Dendritic cell treated with granulocyte-macrophage colony-stimulating factor and Interleukin-4, amounts not matched to agents 40 ng/mL and 50 ng/mL, for 4 days (primary cell): ENCODE measurements at regions not wholly inside any gene's neighbourhood (a gene's known extent, or its start where the extent isn't known, plus 50 kb on each side); places are given as distances from the start of the nearest gene placed in this dataset.

Experiments
- H3K27ac Mint-ChIP-seq: one replicate; pipeline ENCODE4 v1.8.0; 2022; ENCODE audit warnings: mild to moderate bottlenecking, mixed read lengths
- H3K27me3 Mint-ChIP-seq: one replicate; pipeline ENCODE4 v1.8.0; 2022; ENCODE audit warnings: mild to moderate bottlenecking, mixed read lengths
- H3K36me3 Mint-ChIP-seq: one replicate; pipeline ENCODE4 v1.8.0; 2022; ENCODE audit warnings: low read depth, mixed read lengths
- H3K4me1 Mint-ChIP-seq: one replicate; pipeline ENCODE4 v1.8.0; 2022; ENCODE audit warnings: low read depth, mixed read lengths
- H3K4me3 Mint-ChIP-seq: one replicate; pipeline ENCODE4 v1.8.0; 2022; ENCODE audit warnings: mild to moderate bottlenecking, moderate library complexity, mixed read lengths
- H3K9me3 Mint-ChIP-seq: one replicate; pipeline ENCODE4 v1.8.0; 2022; ENCODE audit warnings: mixed read lengths
- intact Hi-C: fragments of 100-400 bp; cut with micrococcal nuclease; formaldehyde crosslinking; loops from one replicate; pipeline ENCODE4 v1.15.0; 2022

- no peaks in the 10 kb centered on the region for H3K27me3 Mint-ChIP-seq
- no peak overlapping the region for H3K27ac Mint-ChIP-seq
- H3K9me3 Mint-ChIP-seq, result peaks cover 27% of the 10 kb centered on the region
- no peaks in the 10 kb centered on the region for H3K36me3 Mint-ChIP-seq
- H3K4me3 Mint-ChIP-seq, result no peak overlapping the region
- H3K4me1 Mint-ChIP-seq, result no peaks in the 10 kb centered on the region
- intact Hi-C loops, result no loop called here
Measured at GRCh38 chr3:82276992-82277391, 515.5 kb upstream of the GBE1 start.

DNA sequence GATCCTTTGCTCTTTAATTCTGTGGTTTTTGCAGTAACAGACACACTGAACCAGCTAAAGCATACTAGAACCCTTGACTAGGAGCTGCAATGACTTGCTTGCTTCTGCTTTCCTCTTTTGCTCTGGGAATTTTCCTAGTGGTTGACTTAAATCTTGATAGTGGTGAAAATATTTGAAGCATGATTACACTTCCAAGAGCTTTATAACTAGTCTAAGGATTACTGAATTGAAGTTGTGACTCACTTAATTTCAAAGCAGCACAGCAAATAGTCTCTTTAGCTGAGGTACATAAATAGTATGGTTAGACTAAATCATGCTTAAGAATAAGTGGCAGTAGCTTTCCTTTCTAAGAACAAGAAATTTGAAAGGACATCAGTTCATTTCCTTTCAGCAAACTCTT is 513.5 kb upstream of the GBE1 start:
- no peak overlapping the region for H3K4me3 Mint-ChIP-seq
- H3K36me3 Mint-ChIP-seq, result no peaks in the 10 kb centered on the region
- intact Hi-C loops, result no loop called here
- H3K27ac Mint-ChIP-seq, result no peak overlapping the region
- H3K4me1 Mint-ChIP-seq, result no peaks in the 10 kb centered on the region
- peaks cover 48% of the 10 kb centered on the region for H3K9me3 Mint-ChIP-seq
- no peaks in the 10 kb centered on the region for H3K27me3 Mint-ChIP-seq

GRCh38 chr3:82265747-82266146 is 504.3 kb upstream of the GBE1 start:
- Mint-ChIP-seq H3K4me3 (no peak overlapping the region), H3K27me3 (no peaks in the 10 kb centered on the region), H3K27ac (no peak overlapping the region), H3K9me3 (peaks cover 40% of the 10 kb centered on the region), H3K4me1 (no peaks in the 10 kb centered on the region), H3K36me3 (no peaks in the 10 kb centered on the region)
- intact Hi-C loops, result no loop called here

DNA sequence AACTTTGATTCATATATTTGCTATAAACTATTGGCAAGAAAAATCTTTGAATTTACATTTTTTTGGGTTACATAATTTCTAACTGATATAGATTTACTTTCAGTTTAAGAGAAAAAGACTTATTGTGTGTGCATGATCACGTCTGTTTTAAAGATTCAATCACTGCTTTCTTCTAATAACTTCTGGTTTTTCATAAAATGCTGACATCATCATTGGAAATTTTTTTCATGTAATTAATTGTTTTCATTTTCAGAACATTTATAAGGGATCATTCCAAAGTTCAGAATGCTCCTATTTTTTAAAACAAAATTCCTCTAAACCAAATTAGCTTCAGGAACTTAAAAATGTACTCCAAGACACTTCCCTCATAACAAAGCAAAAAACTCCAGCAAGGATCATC is 500.7 kb upstream of the GBE1 start:
- Mint-ChIP-seq H3K27ac (no peak overlapping the region), H3K27me3 (no peaks in the 10 kb centered on the region), H3K9me3 (peaks cover 11% of the 10 kb centered on the region), H3K4me1 (no peaks in the 10 kb centered on the region), H3K4me3 (no peak overlapping the region), H3K36me3 (no peaks in the 10 kb centered on the region)
- intact Hi-C loops, result no loop called here

DNA sequence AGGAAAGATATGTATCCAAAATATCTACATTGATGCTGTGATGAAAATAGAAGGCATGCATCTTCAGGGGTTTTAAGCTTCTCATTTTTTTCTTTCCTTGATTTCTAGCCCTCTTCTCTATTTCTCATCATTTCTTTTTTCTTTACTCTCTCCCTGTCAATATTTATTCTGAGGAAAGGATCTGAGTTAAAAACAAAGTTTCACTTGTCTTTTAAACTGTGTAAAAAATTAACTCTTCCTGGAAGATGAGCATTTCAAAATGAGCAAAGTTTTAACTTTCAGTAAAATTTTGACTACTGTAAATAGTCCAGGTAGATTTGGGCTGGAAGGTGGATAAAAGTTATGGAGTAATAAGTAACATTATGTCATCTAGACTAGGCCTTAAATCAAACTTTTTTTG is 500.2 kb upstream of the GBE1 start:
- Mint-ChIP-seq H3K4me3 (no peak overlapping the region), H3K9me3 (peaks cover 11% of the 10 kb centered on the region), H3K4me1 (no peaks in the 10 kb centered on the region), H3K27me3 (no peaks in the 10 kb centered on the region), H3K27ac (no peak overlapping the region), H3K36me3 (no peaks in the 10 kb centered on the region)
- intact Hi-C loops, result no loop called here

DNA sequence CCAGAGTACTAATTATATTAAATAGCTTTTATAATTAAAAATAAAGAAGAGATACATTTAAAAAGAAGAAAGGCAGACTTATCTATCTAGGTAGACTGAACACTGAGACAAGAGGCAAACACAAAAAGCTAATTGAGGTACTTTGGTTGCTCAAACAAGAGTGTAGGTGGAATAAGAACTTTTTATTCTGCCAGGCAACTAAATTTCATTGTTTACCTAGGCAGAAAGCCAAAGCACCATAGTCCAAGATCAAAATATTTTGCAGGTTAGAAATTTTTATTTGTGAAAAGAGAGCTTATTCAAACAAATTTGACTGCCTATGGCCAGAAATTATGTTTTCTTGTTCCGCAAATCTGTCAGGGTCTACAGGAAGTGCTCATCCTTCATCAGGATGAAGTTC is 499.6 kb upstream of the GBE1 start:
- no peaks in the 10 kb centered on the region for H3K27me3 Mint-ChIP-seq
- H3K4me3 Mint-ChIP-seq, result no peak overlapping the region
- H3K9me3 Mint-ChIP-seq, result peaks cover 11% of the 10 kb centered on the region
- intact Hi-C loops, result no loop called here
- no peaks in the 10 kb centered on the region for H3K4me1 Mint-ChIP-seq
- no peak overlapping the region for H3K27ac Mint-ChIP-seq
- H3K36me3 Mint-ChIP-seq, result no peaks in the 10 kb centered on the region

- Mint-ChIP-seq H3K4me1 (no peaks in the 10 kb centered on the region), H3K27me3 (no peaks in the 10 kb centered on the region), H3K36me3 (no peaks in the 10 kb centered on the region), H3K4me3 (no peak overlapping the region), H3K27ac (no peak overlapping the region), H3K9me3 (peaks cover 11% of the 10 kb centered on the region)
- intact Hi-C loops, result no loop called here
Measured at GRCh38 chr3:82259994-82260393, 498.5 kb upstream of the GBE1 start.

DNA sequence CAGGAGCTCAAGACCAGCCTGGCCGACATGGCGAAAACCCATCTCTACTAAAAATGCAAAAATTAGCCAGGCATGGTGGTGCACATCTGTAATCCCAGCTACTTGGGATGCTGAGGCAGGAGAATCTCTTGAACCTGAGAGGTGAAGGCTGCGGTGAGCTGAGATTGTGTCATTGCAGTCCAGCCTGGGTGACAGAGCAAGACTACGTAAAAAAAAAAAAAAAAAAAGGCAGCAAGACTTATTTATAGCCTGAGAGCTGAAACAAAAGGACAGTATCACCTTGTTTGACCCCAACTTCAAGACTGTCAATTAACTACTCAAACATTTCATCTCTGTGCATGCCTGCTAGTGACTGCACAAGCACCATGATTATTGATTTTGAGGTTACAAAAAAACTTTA is 478.9 kb upstream of the GBE1 start:
- Mint-ChIP-seq H3K4me1 (no peaks in the 10 kb centered on the region), H3K4me3 (no peak overlapping the region), H3K27ac (no peak overlapping the region), H3K36me3 (no peaks in the 10 kb centered on the region), H3K27me3 (no peaks in the 10 kb centered on the region), H3K9me3 (no peaks in the 10 kb centered on the region)
- intact Hi-C loops, result no loop called here

DNA sequence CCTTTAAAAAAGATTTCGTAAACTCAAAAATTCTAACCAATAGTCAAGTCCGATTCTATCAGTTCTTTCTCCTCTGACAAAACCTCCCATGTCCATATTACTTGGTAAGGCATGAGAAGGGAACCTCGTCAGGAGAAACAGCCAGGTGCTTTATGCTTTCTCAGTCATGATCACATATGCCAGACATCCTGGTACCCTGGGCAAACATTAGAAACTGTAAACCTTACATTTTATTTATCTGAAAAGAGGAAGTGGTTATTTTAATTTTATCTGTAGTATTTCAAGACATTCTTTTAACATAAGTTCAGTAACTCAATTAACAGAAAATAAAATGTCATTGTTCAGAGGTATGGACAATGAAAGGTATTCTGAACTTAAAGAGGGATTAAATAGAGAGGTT is 474.8 kb upstream of the GBE1 start:
- H3K36me3 Mint-ChIP-seq, result no peaks in the 10 kb centered on the region

GRCh38 chr3:82229397-82229796 is 468.0 kb upstream of the GBE1 start:
- Mint-ChIP-seq H3K27me3 (no peaks in the 10 kb centered on the region), H3K4me3 (no peak overlapping the region), H3K9me3 (peaks cover 14% of the 10 kb centered on the region), H3K27ac (no peak overlapping the region), H3K4me1 (no peaks in the 10 kb centered on the region), H3K36me3 (no peaks in the 10 kb centered on the region)
- intact Hi-C loops, result no loop called here

More for the DNA sequence above, 474.8 kb upstream of the GBE1 start:
- Mint-ChIP-seq H3K27ac (no peak overlapping the region), H3K27me3 (no peaks in the 10 kb centered on the region), H3K4me1 (no peaks in the 10 kb centered on the region), H3K9me3 (no peaks in the 10 kb centered on the region), H3K4me3 (no peak overlapping the region)
- intact Hi-C loops, result no loop called here

DNA sequence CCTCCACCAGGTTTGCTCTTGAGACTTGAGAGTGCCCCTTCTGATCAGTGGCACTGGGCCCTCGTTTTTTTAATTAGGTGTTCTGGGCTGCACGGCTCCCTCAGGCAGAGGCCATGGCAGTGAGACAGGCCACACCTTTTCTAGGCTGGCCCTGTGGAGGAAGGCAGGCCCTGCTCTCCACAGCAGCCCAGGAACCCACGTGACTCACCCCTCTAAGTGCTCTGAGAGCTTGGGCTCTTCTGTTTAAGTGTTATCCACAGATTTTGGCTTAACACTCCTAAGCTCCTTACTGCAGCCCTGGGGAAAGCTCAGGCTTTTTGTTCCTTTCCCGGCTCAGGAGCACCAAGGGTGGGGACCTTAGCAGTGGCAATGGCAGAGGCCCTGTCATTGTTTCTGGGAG is 463.2 kb upstream of the GBE1 start:
- H3K27ac Mint-ChIP-seq, result no peak overlapping the region
- no peaks in the 10 kb centered on the region for H3K27me3 Mint-ChIP-seq
- peaks cover 37% of the 10 kb centered on the region for H3K9me3 Mint-ChIP-seq
- H3K36me3 Mint-ChIP-seq, result no peaks in the 10 kb centered on the region
- intact Hi-C loops, result no loop called here
- H3K4me3 Mint-ChIP-seq, result no peak overlapping the region
- H3K4me1 Mint-ChIP-seq, result no peaks in the 10 kb centered on the region

GRCh38 chr3:82222401-82222800 is 461.0 kb upstream of the GBE1 start:
- intact Hi-C loops, result no loop called here

DNA sequence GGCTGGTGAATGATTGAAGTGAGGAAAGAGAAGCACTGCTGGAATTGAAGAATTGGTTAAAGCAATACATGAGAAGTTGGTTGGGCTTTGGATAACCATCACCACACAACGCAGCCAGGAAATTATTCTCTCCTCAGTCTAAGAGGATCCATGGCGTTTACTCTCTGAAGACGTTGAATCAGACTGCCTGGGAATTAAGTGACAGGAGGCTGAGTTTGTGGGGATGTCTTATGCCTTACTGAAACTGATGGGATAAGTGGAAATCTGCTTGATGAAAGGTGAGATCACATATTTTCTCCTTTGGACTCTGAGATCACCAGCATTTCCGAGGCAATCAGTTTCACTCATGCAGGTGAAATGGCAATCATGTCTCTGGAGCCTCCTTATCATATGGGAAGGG is 456.1 kb upstream of the GBE1 start:
- Mint-ChIP-seq H3K27me3 (no peaks in the 10 kb centered on the region), H3K4me3 (no peak overlapping the region), H3K27ac (no peak overlapping the region), H3K36me3 (no peaks in the 10 kb centered on the region), H3K9me3 (peaks cover 5% of the 10 kb centered on the region), H3K4me1 (no peaks in the 10 kb centered on the region)
- intact Hi-C loops, result no loop called here

More at GRCh38 chr3:82222401-82222800, 461.0 kb upstream of the GBE1 start:
- H3K36me3 Mint-ChIP-seq, result no peaks in the 10 kb centered on the region
- H3K9me3 Mint-ChIP-seq, result peaks cover 37% of the 10 kb centered on the region
- no peak overlapping the region for H3K4me3 Mint-ChIP-seq
- H3K27ac Mint-ChIP-seq, result no peak overlapping the region
- no peaks in the 10 kb centered on the region for H3K27me3 Mint-ChIP-seq
- no peaks in the 10 kb centered on the region for H3K4me1 Mint-ChIP-seq

DNA sequence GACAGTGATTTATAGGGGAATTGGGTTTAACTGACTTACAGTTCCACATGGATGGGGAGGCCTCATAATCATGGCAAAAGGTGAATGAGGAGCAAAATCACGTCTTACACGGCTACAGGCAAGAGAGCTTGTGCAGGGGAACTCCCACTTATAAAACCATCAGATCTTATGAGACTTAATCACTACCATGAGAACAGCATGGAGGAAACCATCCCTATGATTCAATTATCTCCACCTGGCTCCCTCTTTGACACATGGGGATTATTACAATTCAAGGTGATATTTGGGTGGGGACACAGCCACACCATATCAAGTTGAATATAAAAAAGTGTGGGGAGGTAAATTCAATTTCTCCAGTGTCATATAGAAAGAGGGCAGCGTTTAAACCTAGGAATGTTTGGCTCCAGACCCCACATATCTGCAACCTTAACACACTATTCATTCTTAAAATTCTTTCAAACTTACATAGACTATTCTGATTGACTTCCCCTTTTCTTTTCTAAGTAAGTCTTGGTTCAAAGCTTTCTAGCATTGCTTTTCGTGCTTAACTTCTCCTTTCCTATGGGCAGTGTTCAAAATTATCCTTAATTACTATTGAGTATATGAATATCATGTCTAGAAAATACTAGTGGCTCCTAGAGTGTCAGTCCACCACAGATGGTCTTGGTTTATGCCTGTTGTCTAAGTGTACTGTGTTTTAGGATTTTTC is 446.7 kb upstream of the GBE1 start:
- H3K27ac Mint-ChIP-seq, result no peak overlapping the region

DNA sequence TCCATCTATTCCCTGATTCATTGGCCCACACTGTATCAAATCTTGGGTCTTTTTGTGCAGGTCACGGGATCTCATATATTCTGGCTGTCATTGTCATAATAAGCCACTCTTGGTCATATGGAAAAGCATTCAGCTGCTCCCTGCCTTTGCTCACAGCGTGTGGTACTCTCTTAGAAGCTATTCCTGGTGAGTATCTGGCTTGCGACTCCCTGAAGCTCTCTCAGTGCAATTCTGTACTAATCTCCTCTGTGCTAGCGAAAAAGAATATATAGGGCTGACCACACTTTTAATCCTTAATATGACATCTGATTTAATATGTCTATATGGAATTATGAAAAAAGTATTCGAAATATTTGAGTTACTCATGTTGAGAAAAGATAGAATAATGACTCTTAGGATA is 440.8 kb upstream of the GBE1 start:
- no peaks in the 10 kb centered on the region for H3K4me1 Mint-ChIP-seq
- no peaks in the 10 kb centered on the region for H3K9me3 Mint-ChIP-seq
- intact Hi-C loops, result no loop called here
- H3K4me3 Mint-ChIP-seq, result no peak overlapping the region
- no peaks in the 10 kb centered on the region for H3K27me3 Mint-ChIP-seq
- no peak overlapping the region for H3K27ac Mint-ChIP-seq
- H3K36me3 Mint-ChIP-seq, result no peaks in the 10 kb centered on the region

More for the DNA sequence above, 446.7 kb upstream of the GBE1 start:
- Mint-ChIP-seq H3K27me3 (no peaks in the 10 kb centered on the region), H3K36me3 (no peaks in the 10 kb centered on the region), H3K4me3 (no peak overlapping the region), H3K9me3 (peaks cover 12% of the 10 kb centered on the region), H3K4me1 (no peaks in the 10 kb centered on the region)
- intact Hi-C loops, result no loop called here
